ENCODE measurements at regions not wholly inside any gene's neighbourhood (a gene's known extent, or its start where the extent isn't known, plus 50 kb on each side); places are given as distances from the start of the nearest gene placed in this dataset.

- TF ChIP-seq CTCF (IDR thresholded peaks at IDR 0.05; ENCODE audit: insufficient read depth, low read length, poor library complexity, severe bottlenecking), result no peak
- no peak for TF ChIP-seq EZH2phosphoT487 (conservative IDR thresholded peaks at IDR 0.05; ENCODE audit: low read length)
These were observed 86.4 kb upstream of the RTL1 start for GRCh38 chr14:100989924-100990323.
